Activated CD8-positive, alpha-beta T cell treated with anti-CD3 and anti-CD28 coated beads, Interleukin-2, amount 10 ng/mL, durations not matched to agents 7 days and 5 days (primary cell): ENCODE measurements at regions not wholly inside any gene's neighbourhood (a gene's known extent, or its start where the extent isn't known, plus 50 kb on each side); places are given as distances from the start of the nearest gene placed in this dataset.

Experiments used
- ATAC-seq: fragments of 150-1000 bp; cut with Tn5 transposase; one replicate; pipeline ENCODE4 v1.10.0; 2021; ENCODE audit warnings: moderate library complexity
- CTCF ChIA-PET: fragments of 350-600 bp; sonication (Branson Sonifier 250); formaldehyde crosslinking; loops from one replicate; lab custom pipeline; 2021; ENCODE audit warnings: antibody characterized with exemption; lab: Charles Lee
- POLR2A ChIA-PET: fragments of 350-600 bp; sonication (Branson Sonifier 250); formaldehyde crosslinking; loops from one replicate; lab custom pipeline; 2021; ENCODE audit warnings: antibody characterized with exemption; lab: Charles Lee
- DNase-seq: peaks from one replicate; pipeline ENCODE4 v3.0.0-alpha.2; 2020
- H3K27ac Mint-ChIP-seq: one replicate; pipeline ENCODE4 v1.8.0; 2021; ENCODE audit warnings: mild to moderate bottlenecking, mixed read lengths
- H3K27me3 Mint-ChIP-seq: one replicate; pipeline ENCODE4 v1.8.0; 2021; ENCODE audit warnings: low read depth, mixed read lengths
- H3K36me3 Mint-ChIP-seq: one replicate; pipeline ENCODE4 v1.8.0; 2021; ENCODE audit warnings: low read depth, mixed read lengths
- H3K4me1 Mint-ChIP-seq: one replicate; pipeline ENCODE4 v1.8.0; 2021; ENCODE audit warnings: low read depth, mixed read lengths
- H3K4me3 Mint-ChIP-seq: one replicate; pipeline ENCODE4 v1.8.0; 2021; ENCODE audit warnings: mild to moderate bottlenecking, mixed read lengths
- H3K9me3 Mint-ChIP-seq: one replicate; pipeline ENCODE4 v1.8.0; 2022; ENCODE audit warnings: mixed read lengths; ENCODE audit not compliant: insufficient read depth

GRCh38 chr17:63109661-63110060, 143.6 kb downstream of the TANC2 start:
- H3K4me1 Mint-ChIP-seq: no peaks in the 10 kb centered on the region
- ChIA-PET CTCF (interaction anchor here (1.0 kb wide), 1 partner anchor 297 kb away, joined by 3 read pairs; no protein-coding TSS in a partner anchor), POLR2A (no interaction called here)
- no peaks in the 10 kb centered on the region for H3K27me3 Mint-ChIP-seq
- ATAC-seq (no peak), DNase-seq (no peak)
- H3K4me3 Mint-ChIP-seq: no peak overlapping the region
- no peak overlapping the region for H3K27ac Mint-ChIP-seq
- no peaks in the 10 kb centered on the region for H3K9me3 Mint-ChIP-seq
- no peaks in the 10 kb centered on the region for H3K36me3 Mint-ChIP-seq

GRCh38 chr17:63113167-63113566, 147.1 kb downstream of the TANC2 start:
- H3K9me3 Mint-ChIP-seq: no peaks in the 10 kb centered on the region
- H3K27me3 Mint-ChIP-seq: no peaks in the 10 kb centered on the region
- H3K4me3 Mint-ChIP-seq: no peak overlapping the region
- no peak for DNase-seq
- H3K4me1 Mint-ChIP-seq: no peaks in the 10 kb centered on the region
- H3K36me3 Mint-ChIP-seq: no peaks in the 10 kb centered on the region
- no peak for ATAC-seq
- no peak overlapping the region for H3K27ac Mint-ChIP-seq
- ChIA-PET CTCF (interaction anchor here (1.2 kb wide), 1 partner anchor 294 kb away, joined by 5 read pairs; no protein-coding TSS in a partner anchor), POLR2A (no interaction called here)

- Mint-ChIP-seq H3K4me1 (no peaks in the 10 kb centered on the region), H3K36me3 (no peaks in the 10 kb centered on the region), H3K27me3 (no peaks in the 10 kb centered on the region), H3K9me3 (no peaks in the 10 kb centered on the region), H3K4me3 (no peak overlapping the region), H3K27ac (no peak overlapping the region)
- POLR2A ChIA-PET: no interaction called here
- DNase-seq (no peak), ATAC-seq (no peak)
- CTCF ChIA-PET: interaction anchor here (1.6 kb wide), 1 partner anchor 290 kb away, joined by 5 read pairs; no protein-coding TSS in a partner anchor
Measured at GRCh38 chr17:63116228-63116627, 150.2 kb downstream of the TANC2 start.

GRCh38 chr17:63116967-63117830, 151.2 kb downstream of the TANC2 start:
- Mint-ChIP-seq H3K27me3 (no peaks in the 10 kb centered on the region), H3K4me3 (no peak overlapping the region), H3K9me3 (no peaks in the 10 kb centered on the region), H3K27ac (no peak overlapping the region), H3K36me3 (no peaks in the 10 kb centered on the region), H3K4me1 (no peaks in the 10 kb centered on the region)
- CTCF ChIA-PET: interaction anchor here (1.0 to 1.6 kb wide), 3 partner anchors 10 to 290 kb away, joined by 3 to 5 read pairs (median 3); no protein-coding TSS in a partner anchor
- DNase-seq: no peak
- no peak for ATAC-seq
- POLR2A ChIA-PET: no interaction called here

GRCh38 chr17:63120406-63120805, 154.4 kb downstream of the TANC2 start:
- Mint-ChIP-seq H3K27me3 (no peaks in the 10 kb centered on the region), H3K4me3 (no peak overlapping the region), H3K27ac (no peak overlapping the region), H3K36me3 (no peaks in the 10 kb centered on the region), H3K9me3 (no peaks in the 10 kb centered on the region), H3K4me1 (no peaks in the 10 kb centered on the region)
- ATAC-seq (no peak), DNase-seq (no peak)
- ChIA-PET POLR2A (no interaction called here), CTCF (interaction anchor here (1.0 kb wide), 1 partner anchor 11 kb away, joined by 3 read pairs; no protein-coding TSS in a partner anchor)

- ATAC-seq: no peak
- ChIA-PET POLR2A (no interaction called here), CTCF (interaction anchor here (1.5 kb wide), 1 partner anchor 28 kb away, joined by 3 read pairs; no protein-coding TSS in a partner anchor)
- no peaks in the 10 kb centered on the region for H3K9me3 Mint-ChIP-seq
- no peak overlapping the region for H3K4me3 Mint-ChIP-seq
- H3K4me1 Mint-ChIP-seq: no peaks in the 10 kb centered on the region
- H3K27ac Mint-ChIP-seq: no peak overlapping the region
- no peaks in the 10 kb centered on the region for H3K36me3 Mint-ChIP-seq
- DNase-seq: no peak
- H3K27me3 Mint-ChIP-seq: no peaks in the 10 kb centered on the region
Measured at GRCh38 chr17:63124536-63124935, 158.5 kb downstream of the TANC2 start.

- H3K36me3 Mint-ChIP-seq: no peaks in the 10 kb centered on the region
- no peak overlapping the region for H3K4me3 Mint-ChIP-seq
- H3K27ac Mint-ChIP-seq: no peak overlapping the region
- no peaks in the 10 kb centered on the region for H3K9me3 Mint-ChIP-seq
- ChIA-PET CTCF (no interaction called here), POLR2A (no interaction called here)
- ATAC-seq (no peak), DNase-seq (no peak)
- no peaks in the 10 kb centered on the region for H3K4me1 Mint-ChIP-seq
- H3K27me3 Mint-ChIP-seq: no peaks in the 10 kb centered on the region
Measured at GRCh38 chr17:63124958-63125357, 158.9 kb downstream of the TANC2 start.

GRCh38 chr17:63125987-63126386, 160.0 kb downstream of the TANC2 start:
- H3K4me1 Mint-ChIP-seq: no peaks in the 10 kb centered on the region
- DNase-seq (no peak), ATAC-seq (no peak)
- POLR2A ChIA-PET: no interaction called here
- no peak overlapping the region for H3K27ac Mint-ChIP-seq
- no peaks in the 10 kb centered on the region for H3K27me3 Mint-ChIP-seq
- no peaks in the 10 kb centered on the region for H3K9me3 Mint-ChIP-seq
- no peak overlapping the region for H3K4me3 Mint-ChIP-seq
- no peaks in the 10 kb centered on the region for H3K36me3 Mint-ChIP-seq
- CTCF ChIA-PET: no interaction called here

- POLR2A ChIA-PET: no interaction called here
- Mint-ChIP-seq H3K36me3 (no peaks in the 10 kb centered on the region), H3K4me3 (no peak overlapping the region), H3K4me1 (no peaks in the 10 kb centered on the region), H3K27ac (no peak overlapping the region), H3K27me3 (no peaks in the 10 kb centered on the region), H3K9me3 (no peaks in the 10 kb centered on the region)
- CTCF ChIA-PET: interaction anchor here (1.1 kb wide), 1 partner anchor 9 kb away, joined by 3 read pairs; no protein-coding TSS in a partner anchor
- ATAC-seq: no peak
- no peak for DNase-seq
Measured at GRCh38 chr17:63126607-63127006, 160.6 kb downstream of the TANC2 start.

GRCh38 chr17:63132459-63132911, 166.4 kb downstream of the TANC2 start:
- Mint-ChIP-seq H3K9me3 (no peaks in the 10 kb centered on the region), H3K4me3 (no peak overlapping the region), H3K4me1 (no peaks in the 10 kb centered on the region), H3K27me3 (no peaks in the 10 kb centered on the region), H3K36me3 (no peaks in the 10 kb centered on the region), H3K27ac (no peak overlapping the region)
- ATAC-seq: no peak
- POLR2A ChIA-PET: interaction anchor here (0.6 kb wide), 1 partner anchor 275 kb away, joined by 3 read pairs; no protein-coding TSS in a partner anchor
- DNase-seq: no peak
- CTCF ChIA-PET: interaction anchor here (1.8 kb wide), 1 partner anchor 275 kb away, joined by 6 read pairs; no protein-coding TSS in a partner anchor

GRCh38 chr17:63133491-63133890, 167.5 kb downstream of the TANC2 start:
- H3K9me3 Mint-ChIP-seq: no peaks in the 10 kb centered on the region
- POLR2A ChIA-PET: no interaction called here
- H3K4me3 Mint-ChIP-seq: no peak overlapping the region
- no peak for DNase-seq
- H3K27ac Mint-ChIP-seq: no peak overlapping the region
- no peaks in the 10 kb centered on the region for H3K4me1 Mint-ChIP-seq
- CTCF ChIA-PET: no interaction called here
- ATAC-seq: no peak
- no peaks in the 10 kb centered on the region for H3K27me3 Mint-ChIP-seq
- H3K36me3 Mint-ChIP-seq: no peaks in the 10 kb centered on the region

- POLR2A ChIA-PET: no interaction called here
Measured at GRCh38 chr17:63134867-63135266, 168.8 kb downstream of the TANC2 start.

More at GRCh38 chr17:63134867-63135266, 168.8 kb downstream of the TANC2 start:
- H3K4me1 Mint-ChIP-seq: no peaks in the 10 kb centered on the region
- no peaks in the 10 kb centered on the region for H3K36me3 Mint-ChIP-seq
- no peaks in the 10 kb centered on the region for H3K27me3 Mint-ChIP-seq
- CTCF ChIA-PET: no interaction called here
- no peak for ATAC-seq
- H3K4me3 Mint-ChIP-seq: no peak overlapping the region
- no peak overlapping the region for H3K27ac Mint-ChIP-seq
- DNase-seq: no peak
- no peaks in the 10 kb centered on the region for H3K9me3 Mint-ChIP-seq
